ENCODE measurements at regions not wholly inside any gene's neighbourhood (a gene's known extent, or its start where the extent isn't known, plus 50 kb on each side); places are given as distances from the start of the nearest gene placed in this dataset.

- POLR2A ChIA-PET, result no interaction called here
- SMC1A ChIA-PET (ENCODE audit: uncharacterized antibody, unreplicated experiment), result interaction anchor here (1.1 kb wide), 1 partner anchor 21 kb away, joined by 3 read pairs; no protein-coding TSS in a partner anchor
- H3K36me3 ChIP-seq (ENCODE audit: control insufficient read depth in 2 of 2, insufficient read depth in 2 of 2, low read length in 1 of 2), result no peaks in the 10 kb centered on the region
- no peak overlapping the region for H3K9ac ChIP-seq (ENCODE audit: control insufficient read depth, insufficient read depth, low read length)
- in situ Hi-C loops (cut with MboI), result no loop called here
- 35% methylated on average over 5 of the region's 5 CpGs for whole genome bisulfite sequencing (ENCODE audit: insufficient coverage, insufficient replicate concordance, low lambda C conversion rate, missing lambda C conversion rate)
- intact Hi-C loops (cut with micrococcal nuclease; ENCODE audit: unreplicated experiment), result no loop called here
- TF ChIP-seq PBX3 (IDR thresholded peaks at IDR 0.05; ENCODE audit: insufficient replicate concordance, low read depth, low read length) (no peak), BRCA1 (IDR thresholded peaks at IDR 0.05; ENCODE audit: low read depth, low read length) (no peak), SMC3 (IDR thresholded peaks at IDR 0.05; ENCODE audit: borderline replicate concordance, low read length) (no peak), PKNOX1 (IDR thresholded peaks at IDR 0.05) (no peak), ZBTB4 (CRISPR knock-in tag; IDR thresholded peaks at IDR 0.05) (no peak), SREBF1 (IDR thresholded peaks at IDR 0.05; ENCODE audit: low read length) (no peak), NFIC (IDR thresholded peaks at IDR 0.05; ENCODE audit: low read depth, low read length) (no peak), NBN (IDR thresholded peaks at IDR 0.05) (no peak), MTA2 (IDR thresholded peaks at IDR 0.05; ENCODE audit: low read depth) (no peak), YBX1 (IDR thresholded peaks at IDR 0.05) (no peak)
- no peak overlapping the region for H3K27ac ChIP-seq (ENCODE audit: control insufficient read depth, insufficient read depth)
- H3K4me1 ChIP-seq (ENCODE audit: control insufficient read depth, insufficient read depth, low read length), result no peaks in the 10 kb centered on the region
- H4K20me1 ChIP-seq (ENCODE audit: control insufficient read depth, insufficient read depth), result no peaks in the 10 kb centered on the region
- no peaks in the 10 kb centered on the region for H3K79me2 ChIP-seq (ENCODE audit: control insufficient read depth, insufficient read depth, low read length)
- H2AFZ ChIP-seq (ENCODE audit: control insufficient read depth, low read depth, low read length), result no peak overlapping the region
- CTCF ChIA-PET, result no interaction called here
- RAD21 ChIA-PET (ENCODE audit: unreplicated experiment), result no interaction called here
- no peaks in the 10 kb centered on the region for H3K9me3 ChIP-seq (replicated peaks; ENCODE audit: control insufficient read depth, insufficient read depth, low read length)
- BruUV-seq (replicated peaks), result no TSS peak
- no peak for ATAC-seq
- H3K27me3 ChIP-seq (replicated peaks in 1 of 2; ENCODE audit: control insufficient read depth in 2 of 2, insufficient read depth in 2 of 2, low read length in 1 of 2), result no peaks in the 10 kb centered on the region
- no peak overlapping the region for H3K4me2 ChIP-seq (ENCODE audit: control insufficient read depth, insufficient read depth)
- DNase-seq (ENCODE audit: low read depth, low spot score), result no peak
- no peak for FAIRE-seq
- H3K4me3 ChIP-seq, result no peak overlapping the region
Measured at GRCh38 chr10:8594711-8595110, 540.2 kb downstream of the GATA3 start.
